ENCODE measurements at regions not wholly inside any gene's neighbourhood (a gene's known extent, or its start where the extent isn't known, plus 50 kb on each side); places are given as distances from the start of the nearest gene placed in this dataset.
"Not testable (repeated sequence)": the region's sequence is repeated elsewhere in the genome, so short reads cannot be mapped to it uniquely, and the experiment has no call there.

DNA sequence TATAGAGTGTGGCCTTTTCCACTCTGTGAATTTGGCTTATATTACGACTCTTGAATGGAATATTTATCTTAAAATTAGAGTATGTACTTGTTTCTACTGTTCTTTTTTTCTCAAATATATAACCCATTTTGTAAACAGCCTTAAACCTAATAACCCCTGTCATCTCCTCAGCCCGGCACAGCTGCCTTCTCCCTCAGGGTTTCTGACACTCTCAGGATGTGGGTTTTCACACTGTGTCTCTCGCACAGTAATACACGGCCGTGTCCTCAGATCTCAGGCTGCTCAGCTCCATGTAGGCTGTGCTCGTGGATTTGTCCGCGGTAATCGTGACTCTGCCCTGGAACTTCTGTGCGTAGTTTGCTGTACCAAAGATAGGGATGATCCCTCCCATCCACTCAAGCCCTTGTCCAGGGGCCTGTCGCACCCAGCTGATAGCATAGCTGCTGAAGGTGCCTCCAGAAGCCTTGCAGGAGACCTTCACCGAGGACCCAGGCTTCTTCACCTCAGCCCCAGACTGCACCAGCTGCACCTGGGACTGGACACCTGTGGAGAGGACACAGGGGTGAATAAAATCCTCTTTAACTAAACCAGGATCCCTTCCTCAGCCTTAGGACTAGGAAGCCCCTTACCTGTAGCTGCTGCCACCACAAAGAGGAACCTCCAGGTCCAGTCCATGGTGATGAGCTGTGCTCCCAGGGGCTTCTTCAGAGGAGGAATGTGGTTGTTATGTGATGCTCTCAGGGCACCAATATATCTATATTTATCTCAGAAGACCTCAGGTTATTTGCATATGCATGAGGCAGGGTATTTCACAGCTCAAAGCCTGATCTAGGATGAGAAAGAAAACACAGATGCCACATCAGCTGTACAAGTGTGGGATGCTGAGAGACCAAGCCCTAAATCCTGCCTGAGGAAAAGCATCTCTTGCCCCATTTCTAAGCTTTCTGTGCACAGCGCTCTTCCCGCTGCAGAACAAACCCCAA is 1188.4 kb downstream of the TMEM121 start:
- TF ChIP-seq, protein P1, sequence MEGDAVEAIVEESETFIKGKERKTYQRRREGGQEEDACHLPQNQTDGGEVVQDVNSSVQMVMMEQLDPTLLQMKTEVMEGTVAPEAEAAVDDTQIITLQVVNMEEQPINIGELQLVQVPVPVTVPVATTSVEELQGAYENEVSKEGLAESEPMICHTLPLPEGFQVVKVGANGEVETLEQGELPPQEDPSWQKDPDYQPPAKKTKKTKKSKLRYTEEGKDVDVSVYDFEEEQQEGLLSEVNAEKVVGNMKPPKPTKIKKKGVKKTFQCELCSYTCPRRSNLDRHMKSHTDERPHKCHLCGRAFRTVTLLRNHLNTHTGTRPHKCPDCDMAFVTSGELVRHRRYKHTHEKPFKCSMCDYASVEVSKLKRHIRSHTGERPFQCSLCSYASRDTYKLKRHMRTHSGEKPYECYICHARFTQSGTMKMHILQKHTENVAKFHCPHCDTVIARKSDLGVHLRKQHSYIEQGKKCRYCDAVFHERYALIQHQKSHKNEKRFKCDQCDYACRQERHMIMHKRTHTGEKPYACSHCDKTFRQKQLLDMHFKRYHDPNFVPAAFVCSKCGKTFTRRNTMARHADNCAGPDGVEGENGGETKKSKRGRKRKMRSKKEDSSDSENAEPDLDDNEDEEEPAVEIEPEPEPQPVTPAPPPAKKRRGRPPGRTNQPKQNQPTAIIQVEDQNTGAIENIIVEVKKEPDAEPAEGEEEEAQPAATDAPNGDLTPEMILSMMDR (IDR thresholded peaks at IDR 0.05) = not testable (repeated sequence)
- not testable (repeated sequence) for TF ChIP-seq POLR2A (IDR thresholded peaks at IDR 0.05)
